Epithelial cell of proximal tubule (primary cell): ENCODE measurements at regions not wholly inside any gene's neighbourhood (a gene's known extent, or its start where the extent isn't known, plus 50 kb on each side); places are given as distances from the start of the nearest gene placed in this dataset.

Experiments
- DNase-seq: peaks from one replicate; pipeline ENCODE4 v3.0.0-alpha.2; 2011; ENCODE audit warnings: low read depth
- H3K4me3 ChIP-seq: 2 replicates; pipeline ENCODE4 v1.5.1; 2011; ENCODE audit warnings: low read depth, mild to moderate bottlenecking, low read length
- CTCF ChIP-seq: conservative IDR thresholded peaks from 2 replicates; pipeline ENCODE4 v1.5.1; 2012; ENCODE audit warnings: low read depth, mild to moderate bottlenecking, low read length

- H3K4me3 ChIP-seq = no peak overlapping the region
- DNase-seq = no peak
- no peak for TF ChIP-seq CTCF
These were observed 195.5 kb downstream of the SIM1 start for GRCh38 chr6:100269189-100269588.

GRCh38 chr6:100268326-100268725 lies 196.4 kb downstream of the SIM1 start:
- TF ChIP-seq CTCF = no peak
- DNase-seq = no peak
- H3K4me3 ChIP-seq = no peak overlapping the region

GRCh38 chr6:100267721-100268123 lies 197.0 kb downstream of the SIM1 start:
- H3K4me3 ChIP-seq = no peak overlapping the region
- no peak for TF ChIP-seq CTCF
- no peak for DNase-seq

DNA sequence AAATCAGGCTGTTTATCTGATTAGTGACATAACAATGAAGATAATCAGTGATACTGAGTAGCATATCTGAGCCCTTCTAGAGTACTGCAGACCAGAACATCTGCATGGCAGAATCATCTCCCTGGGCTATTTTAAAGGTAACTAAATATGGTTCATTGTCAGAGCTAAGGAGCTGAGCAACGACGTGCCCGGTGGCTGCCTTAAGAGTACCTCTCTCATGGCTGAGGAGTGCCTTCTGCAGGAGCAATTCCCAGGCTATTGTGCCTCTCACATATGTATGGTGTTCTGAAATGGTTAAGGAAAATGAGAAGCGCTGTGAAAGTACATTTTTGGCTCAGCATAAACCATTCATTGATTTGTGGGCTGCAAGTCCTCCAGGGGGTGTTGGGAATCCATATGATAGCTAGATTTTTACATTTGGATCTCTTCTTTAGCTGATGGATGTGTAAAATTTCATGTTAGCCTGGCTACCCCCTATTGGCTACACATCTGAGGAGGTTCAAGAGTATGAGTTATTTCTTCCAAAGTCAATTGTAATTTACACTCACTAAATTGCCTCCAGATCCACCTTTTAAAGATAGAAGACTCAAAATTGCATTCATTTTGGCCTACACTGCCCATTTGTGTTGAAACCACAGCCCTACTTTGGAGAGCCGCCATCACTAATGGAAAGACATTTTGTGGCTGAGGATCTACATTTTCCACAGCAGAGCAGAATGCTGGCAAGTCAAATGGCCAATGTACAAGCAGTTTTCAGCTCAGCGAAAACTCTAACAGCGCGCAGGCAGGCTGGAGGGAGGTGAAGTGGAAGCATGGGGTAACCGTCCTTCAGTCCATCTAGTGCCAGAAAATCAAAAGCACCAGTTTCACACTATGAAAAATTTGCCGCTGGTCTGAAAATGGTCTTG lies 198.0 kb downstream of the SIM1 start:
- TF ChIP-seq CTCF = no peak
- no peak overlapping the region for H3K4me3 ChIP-seq

DNA sequence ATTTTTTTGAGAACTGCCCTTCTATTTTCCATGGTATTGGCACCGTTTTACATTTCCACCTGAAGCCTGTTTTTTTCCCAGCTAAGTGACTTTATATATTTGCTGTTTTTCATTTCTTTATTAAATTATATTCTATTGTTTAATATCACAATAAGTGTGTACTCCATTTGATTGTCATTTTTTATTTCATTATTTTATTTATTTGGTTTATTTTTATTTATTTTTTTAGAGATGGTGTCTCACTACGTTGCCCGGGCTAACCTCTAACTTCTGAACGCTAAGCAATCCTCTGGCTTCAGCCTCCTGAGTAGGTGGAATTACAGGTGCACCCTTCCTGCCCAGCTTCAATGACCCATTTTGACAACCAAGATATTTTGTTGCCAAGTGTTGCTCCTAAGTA lies 202.6 kb downstream of the SIM1 start:
- no peak overlapping the region for H3K4me3 ChIP-seq
- TF ChIP-seq CTCF = no peak

More for the DNA sequence above, 198.0 kb downstream of the SIM1 start:
- DNase-seq = no peak

GRCh38 chr6:100261486-100261885 lies 203.2 kb downstream of the SIM1 start:
- no peak for TF ChIP-seq CTCF

More for the DNA sequence above, 202.6 kb downstream of the SIM1 start:
- no peak for DNase-seq

DNA sequence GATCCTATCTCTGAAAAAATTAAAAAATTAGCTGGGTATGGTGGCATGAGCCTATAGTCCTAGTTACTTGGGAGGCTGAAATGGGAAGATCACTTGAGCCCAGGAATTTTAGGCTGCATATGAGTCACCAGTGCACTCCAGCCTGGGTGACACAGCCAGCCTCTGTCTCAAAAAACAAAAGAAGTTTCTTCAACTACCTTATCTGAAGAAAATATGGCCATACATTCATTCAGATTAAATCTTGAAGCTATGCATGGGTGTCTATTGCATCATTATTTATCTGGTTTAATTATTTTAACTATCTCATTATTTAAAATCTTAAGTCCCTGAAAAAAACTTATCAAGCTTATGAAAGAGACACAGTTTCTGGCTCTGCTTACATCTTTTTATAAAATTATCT lies 204.1 kb downstream of the SIM1 start:
- no peak overlapping the region for H3K4me3 ChIP-seq
- DNase-seq = no peak
- TF ChIP-seq CTCF = no peak

More at GRCh38 chr6:100261486-100261885, 203.2 kb downstream of the SIM1 start:
- H3K4me3 ChIP-seq = no peak overlapping the region
- DNase-seq = no peak
